ENCODE measurements at regions not wholly inside any gene's neighbourhood (a gene's known extent, or its start where the extent isn't known, plus 50 kb on each side); places are given as distances from the start of the nearest gene placed in this dataset.

GRCh38 chr10:2936816-2937215, 130.5 kb upstream of the PFKP start:
- Histone ChIP-seq H3K36me3 (ENCODE audit: control insufficient read depth, insufficient read depth, low read length) (no peaks in the 10 kb centered on the region), H3K27me3 (ENCODE audit: control insufficient read depth, insufficient read depth, low read length, poor library complexity, severe bottlenecking) (no peaks in the 10 kb centered on the region), H3K4me1 (ENCODE audit: control insufficient read depth, insufficient read depth, low read length) (no peaks in the 10 kb centered on the region), H3K27ac (ENCODE audit: insufficient read depth, low read depth, low read length, poor library complexity, severe bottlenecking) (no peak overlapping the region), H3K4me3 (ENCODE audit: insufficient read depth, low read depth, low read length) (no peak overlapping the region), H3K9me3 (ENCODE audit: control insufficient read depth, low read length) (no peaks in the 10 kb centered on the region)
- WGBS, 2 experiments, result 94% methylated on average over 6 of the region's 6 CpGs

GRCh38 chr10:2935647-2936386, 131.5 kb upstream of the PFKP start:
- Histone ChIP-seq H3K4me1 (ENCODE audit: control insufficient read depth, insufficient read depth, low read length) (no peaks in the 10 kb centered on the region), H3K27me3 (ENCODE audit: control insufficient read depth, insufficient read depth, low read length, poor library complexity, severe bottlenecking) (no peaks in the 10 kb centered on the region), H3K4me3 (ENCODE audit: insufficient read depth, low read depth, low read length) (no peak overlapping the region), H3K36me3 (ENCODE audit: control insufficient read depth, insufficient read depth, low read length) (no peaks in the 10 kb centered on the region), H3K27ac (ENCODE audit: insufficient read depth, low read depth, low read length, poor library complexity, severe bottlenecking) (no peak overlapping the region), H3K9me3 (ENCODE audit: control insufficient read depth, low read length) (no peaks in the 10 kb centered on the region)
- 92 to 93% methylated on average over 39 of the region's 39 CpGs for WGBS, 2 experiments

GRCh38 chr10:2933924-2934323, 133.4 kb upstream of the PFKP start:
- no peaks in the 10 kb centered on the region for H3K36me3 ChIP-seq (ENCODE audit: control insufficient read depth, insufficient read depth, low read length)
- no peaks in the 10 kb centered on the region for H3K9me3 ChIP-seq (ENCODE audit: control insufficient read depth, low read length)
- 94 to 95% methylated on average over 7 of the region's 7 CpGs for WGBS, 2 experiments
- H3K27me3 ChIP-seq (ENCODE audit: control insufficient read depth, insufficient read depth, low read length, poor library complexity, severe bottlenecking), result no peaks in the 10 kb centered on the region
- peaks cover 16% of the 10 kb centered on the region for H3K4me1 ChIP-seq (ENCODE audit: control insufficient read depth, insufficient read depth, low read length)
- H3K4me3 ChIP-seq (ENCODE audit: insufficient read depth, low read depth, low read length), result no peak overlapping the region
- no peak overlapping the region for H3K27ac ChIP-seq (ENCODE audit: insufficient read depth, low read depth, low read length, poor library complexity, severe bottlenecking)

- Histone ChIP-seq H3K36me3 (ENCODE audit: control insufficient read depth, insufficient read depth, low read length) (no peaks in the 10 kb centered on the region), H3K9me3 (ENCODE audit: control insufficient read depth, low read length) (no peaks in the 10 kb centered on the region), H3K27ac (ENCODE audit: insufficient read depth, low read depth, low read length, poor library complexity, severe bottlenecking) (no peak overlapping the region), H3K27me3 (ENCODE audit: control insufficient read depth, insufficient read depth, low read length, poor library complexity, severe bottlenecking) (no peaks in the 10 kb centered on the region), H3K4me3 (ENCODE audit: insufficient read depth, low read depth, low read length) (no peak overlapping the region), H3K4me1 (ENCODE audit: control insufficient read depth, insufficient read depth, low read length) (peaks cover 20% of the 10 kb centered on the region)
- 50 to 60% methylated on average over 3 of the region's 3 CpGs for WGBS, 2 experiments
Measured at GRCh38 chr10:2933519-2933918, 133.8 kb upstream of the PFKP start.

GRCh38 chr10:2933071-2933470, 134.3 kb upstream of the PFKP start:
- WGBS, 2 experiments, result 91 to 92% methylated on average over 9 to 10 of the region's 10 CpGs
- H3K9me3 ChIP-seq (ENCODE audit: control insufficient read depth, low read length), result no peaks in the 10 kb centered on the region
- no peaks in the 10 kb centered on the region for H3K36me3 ChIP-seq (ENCODE audit: control insufficient read depth, insufficient read depth, low read length)
- H3K4me3 ChIP-seq (ENCODE audit: insufficient read depth, low read depth, low read length), result no peak overlapping the region
- H3K4me1 ChIP-seq (ENCODE audit: control insufficient read depth, insufficient read depth, low read length), result peaks cover 22% of the 10 kb centered on the region
- no peak overlapping the region for H3K27ac ChIP-seq (ENCODE audit: insufficient read depth, low read depth, low read length, poor library complexity, severe bottlenecking)
- no peaks in the 10 kb centered on the region for H3K27me3 ChIP-seq (ENCODE audit: control insufficient read depth, insufficient read depth, low read length, poor library complexity, severe bottlenecking)

- peaks cover 22% of the 10 kb centered on the region for H3K4me1 ChIP-seq (ENCODE audit: control insufficient read depth, insufficient read depth, low read length)
- H3K36me3 ChIP-seq (ENCODE audit: control insufficient read depth, insufficient read depth, low read length), result no peaks in the 10 kb centered on the region
- H3K4me3 ChIP-seq (ENCODE audit: insufficient read depth, low read depth, low read length), result no peak overlapping the region
- no peaks in the 10 kb centered on the region for H3K27me3 ChIP-seq (ENCODE audit: control insufficient read depth, insufficient read depth, low read length, poor library complexity, severe bottlenecking)
- WGBS, 2 experiments, result 9 to 19% methylated on average over 8 to 9 of the region's 10 CpGs
- peak overlapping the region; percentile 53 for H3K27ac ChIP-seq (ENCODE audit: insufficient read depth, low read depth, low read length, poor library complexity, severe bottlenecking)
- no peaks in the 10 kb centered on the region for H3K9me3 ChIP-seq (ENCODE audit: control insufficient read depth, low read length)
Measured at GRCh38 chr10:2929480-2930258, 137.7 kb upstream of the PFKP start.

- Histone ChIP-seq H3K4me1 (ENCODE audit: control insufficient read depth, insufficient read depth, low read length) (peaks cover 22% of the 10 kb centered on the region), H3K4me3 (ENCODE audit: insufficient read depth, low read depth, low read length) (no peak overlapping the region), H3K27ac (ENCODE audit: insufficient read depth, low read depth, low read length, poor library complexity, severe bottlenecking) (no peak overlapping the region), H3K9me3 (ENCODE audit: control insufficient read depth, low read length) (no peaks in the 10 kb centered on the region), H3K36me3 (ENCODE audit: control insufficient read depth, insufficient read depth, low read length) (no peaks in the 10 kb centered on the region), H3K27me3 (ENCODE audit: control insufficient read depth, insufficient read depth, low read length, poor library complexity, severe bottlenecking) (no peaks in the 10 kb centered on the region)
- WGBS, 2 experiments, result 45 to 47% methylated on average over 15 of the region's 15 CpGs
Measured at GRCh38 chr10:2927958-2928840, 139.1 kb upstream of the PFKP start.

GRCh38 chr10:2926918-2927660, 140.3 kb upstream of the PFKP start:
- peaks cover 22% of the 10 kb centered on the region for H3K4me1 ChIP-seq (ENCODE audit: control insufficient read depth, insufficient read depth, low read length)
- H3K36me3 ChIP-seq (ENCODE audit: control insufficient read depth, insufficient read depth, low read length), result no peaks in the 10 kb centered on the region
- H3K27me3 ChIP-seq (ENCODE audit: control insufficient read depth, insufficient read depth, low read length, poor library complexity, severe bottlenecking), result no peaks in the 10 kb centered on the region
- no peaks in the 10 kb centered on the region for H3K9me3 ChIP-seq (ENCODE audit: control insufficient read depth, low read length)
- 82 to 83% methylated on average over 9 of the region's 9 CpGs for WGBS, 2 experiments
- H3K27ac ChIP-seq (ENCODE audit: insufficient read depth, low read depth, low read length, poor library complexity, severe bottlenecking), result no peak overlapping the region
- H3K4me3 ChIP-seq (ENCODE audit: insufficient read depth, low read depth, low read length), result no peak overlapping the region

GRCh38 chr10:2925631-2926030, 141.7 kb upstream of the PFKP start:
- Histone ChIP-seq H3K4me3 (ENCODE audit: insufficient read depth, low read depth, low read length) (no peak overlapping the region), H3K27me3 (ENCODE audit: control insufficient read depth, insufficient read depth, low read length, poor library complexity, severe bottlenecking) (no peaks in the 10 kb centered on the region), H3K4me1 (ENCODE audit: control insufficient read depth, insufficient read depth, low read length) (peaks cover 22% of the 10 kb centered on the region), H3K9me3 (ENCODE audit: control insufficient read depth, low read length) (no peaks in the 10 kb centered on the region), H3K27ac (ENCODE audit: insufficient read depth, low read depth, low read length, poor library complexity, severe bottlenecking) (no peak overlapping the region), H3K36me3 (ENCODE audit: control insufficient read depth, insufficient read depth, low read length) (no peaks in the 10 kb centered on the region)
- 93 to 96% methylated on average over 7 of the region's 7 CpGs for WGBS, 2 experiments

All from ectodermal cell (in vitro differentiated cells).